RPMI7951 (cell line): ENCODE measurements at regions not wholly inside any gene's neighbourhood (a gene's known extent, or its start where the extent isn't known, plus 50 kb on each side); places are given as distances from the start of the nearest gene placed in this dataset.
"Not testable (repeated sequence)": the region's sequence is repeated elsewhere in the genome, so short reads cannot be mapped to it uniquely, and the experiment has no call there.

Experiments
- DNase-seq: peaks from one replicate; pipeline ENCODE4 v3.0.0-alpha.2; 2012; ENCODE audit warnings: low read depth

GRCh38 chr6:51224580-51225240 lies 406.0 kb downstream of the TFAP2B start:
- not testable (repeated sequence) for DNase-seq

DNA sequence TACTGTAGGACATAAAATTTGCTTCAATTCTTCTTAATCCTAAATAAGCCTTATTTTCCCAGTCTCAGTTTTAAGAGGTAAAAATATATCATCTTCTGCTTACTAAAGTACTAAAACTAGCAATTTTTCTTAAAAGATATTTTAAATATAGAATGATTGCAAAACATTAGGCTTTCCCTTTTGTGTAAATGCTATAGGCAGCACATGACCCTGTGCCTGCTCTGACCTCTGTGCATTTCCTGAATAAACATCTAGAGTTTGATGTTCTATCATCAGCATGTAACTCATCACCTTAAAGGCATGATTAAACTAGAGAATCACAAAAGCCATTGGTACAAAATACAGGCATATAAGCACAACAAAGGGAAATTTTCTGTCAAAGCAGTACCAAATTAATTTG lies 422.7 kb downstream of the TFAP2B start:
- no peak for DNase-seq

GRCh38 chr6:51249798-51250197 lies 431.1 kb downstream of the TFAP2B start:
- DNase-seq = no peak

GRCh38 chr6:51250317-51250716 lies 431.6 kb downstream of the TFAP2B start:
- no peak for DNase-seq

DNA sequence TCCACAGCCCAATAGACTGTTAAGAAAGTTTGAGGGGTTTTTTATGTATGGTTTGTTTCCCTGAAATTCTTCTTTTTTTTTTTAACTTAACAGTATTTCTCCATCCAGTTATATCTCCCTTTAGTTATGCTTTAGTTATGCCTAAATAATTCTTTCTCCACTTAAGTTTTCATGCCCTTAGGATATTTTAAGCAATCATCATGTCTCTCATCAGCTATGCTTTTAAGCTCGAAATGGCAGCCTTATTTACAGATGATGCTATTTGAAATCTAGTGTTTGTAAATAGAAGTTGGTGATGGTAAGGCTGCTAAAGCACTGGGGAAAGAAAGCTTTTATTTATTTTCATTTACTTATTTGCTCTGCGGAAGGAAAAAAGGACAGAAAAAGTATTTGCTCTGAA lies 439.3 kb downstream of the TFAP2B start:
- DNase-seq = no peak

DNA sequence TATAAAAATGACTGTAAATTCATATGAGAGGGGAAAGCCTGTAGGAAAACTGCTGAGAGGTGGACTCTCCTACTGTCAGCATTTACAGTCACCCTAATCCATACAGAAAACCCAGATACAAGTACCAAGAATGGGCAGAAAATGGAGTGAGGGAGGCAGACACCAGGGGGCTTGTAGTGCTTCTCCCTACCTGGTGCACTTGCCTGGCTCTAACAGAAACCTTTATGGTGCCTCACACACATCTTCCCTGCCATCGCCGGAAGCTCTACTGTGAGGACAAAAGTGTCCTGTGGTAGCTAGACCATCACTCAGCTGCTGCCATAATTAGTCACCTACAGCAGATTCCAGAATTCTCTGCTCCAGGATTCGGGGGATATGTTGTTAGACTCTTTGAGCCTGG lies 441.3 kb downstream of the TFAP2B start:
- DNase-seq = no peak

DNA sequence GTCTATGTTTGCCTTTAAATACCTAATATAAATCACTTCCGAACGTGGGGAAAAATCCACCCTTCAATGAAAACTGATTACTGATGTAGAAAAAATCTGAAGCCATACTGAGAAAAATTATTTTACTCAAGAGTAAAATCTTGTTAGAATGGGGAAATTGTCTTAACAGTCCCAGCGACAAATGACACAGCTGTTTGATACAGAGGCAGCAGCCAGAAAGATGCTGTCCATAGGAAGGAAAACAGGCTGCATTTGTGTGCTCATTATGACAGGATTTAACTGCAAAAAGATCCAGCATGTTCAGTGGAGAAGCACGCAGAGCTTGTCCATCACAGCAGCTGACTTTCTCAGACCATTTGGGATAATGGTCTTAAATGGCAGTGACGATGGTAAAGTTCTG lies 443.0 kb downstream of the TFAP2B start:
- no peak for DNase-seq

- DNase-seq = no peak
These were observed 446.8 kb downstream of the TFAP2B start for GRCh38 chr6:51265426-51265825.

DNA sequence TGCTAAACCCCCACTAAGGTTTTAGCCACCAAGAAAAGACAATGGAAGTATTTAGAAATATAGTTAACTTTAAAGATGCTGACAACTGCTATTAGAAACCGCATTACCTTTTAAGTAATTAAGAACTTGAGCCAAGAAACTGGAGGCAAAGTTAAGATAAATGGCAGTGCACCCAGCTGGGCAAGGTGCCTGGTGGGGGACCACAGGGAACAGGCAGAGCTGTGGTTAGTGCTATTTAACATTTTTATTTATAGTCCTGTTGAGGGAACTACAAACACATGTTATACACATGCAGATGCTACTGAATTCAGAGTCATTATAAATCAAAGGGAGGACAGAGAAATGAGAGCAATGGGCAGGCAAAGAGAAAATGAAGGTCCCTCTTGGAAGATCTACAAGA lies 447.9 kb downstream of the TFAP2B start:
- no peak for DNase-seq

GRCh38 chr6:51268666-51269065 lies 450.0 kb downstream of the TFAP2B start:
- DNase-seq = no peak

- no peak for DNase-seq
These were observed 451.2 kb downstream of the TFAP2B start for GRCh38 chr6:51269876-51270275.

DNA sequence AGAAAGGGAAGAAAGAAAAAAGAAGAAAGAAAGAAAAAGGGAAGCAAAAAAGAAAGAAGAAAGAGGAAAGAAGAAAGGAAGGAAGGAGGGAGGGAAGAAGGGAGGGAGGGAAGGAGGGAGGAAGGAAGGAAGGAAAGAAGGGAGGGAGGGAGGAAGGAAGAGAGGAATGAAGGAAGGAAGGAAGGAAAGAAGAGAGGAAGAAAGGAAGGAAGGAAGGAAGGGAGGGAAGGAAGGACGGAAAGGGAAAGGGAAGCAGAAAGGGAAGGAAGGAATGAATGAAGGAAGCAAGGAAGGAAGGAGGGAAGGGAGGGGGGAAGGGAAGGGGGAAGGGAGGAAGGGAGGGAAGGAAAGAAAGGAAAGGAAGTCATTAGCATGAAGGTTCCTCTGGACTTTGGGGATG lies 452.9 kb downstream of the TFAP2B start:
- DNase-seq = no peak

DNA sequence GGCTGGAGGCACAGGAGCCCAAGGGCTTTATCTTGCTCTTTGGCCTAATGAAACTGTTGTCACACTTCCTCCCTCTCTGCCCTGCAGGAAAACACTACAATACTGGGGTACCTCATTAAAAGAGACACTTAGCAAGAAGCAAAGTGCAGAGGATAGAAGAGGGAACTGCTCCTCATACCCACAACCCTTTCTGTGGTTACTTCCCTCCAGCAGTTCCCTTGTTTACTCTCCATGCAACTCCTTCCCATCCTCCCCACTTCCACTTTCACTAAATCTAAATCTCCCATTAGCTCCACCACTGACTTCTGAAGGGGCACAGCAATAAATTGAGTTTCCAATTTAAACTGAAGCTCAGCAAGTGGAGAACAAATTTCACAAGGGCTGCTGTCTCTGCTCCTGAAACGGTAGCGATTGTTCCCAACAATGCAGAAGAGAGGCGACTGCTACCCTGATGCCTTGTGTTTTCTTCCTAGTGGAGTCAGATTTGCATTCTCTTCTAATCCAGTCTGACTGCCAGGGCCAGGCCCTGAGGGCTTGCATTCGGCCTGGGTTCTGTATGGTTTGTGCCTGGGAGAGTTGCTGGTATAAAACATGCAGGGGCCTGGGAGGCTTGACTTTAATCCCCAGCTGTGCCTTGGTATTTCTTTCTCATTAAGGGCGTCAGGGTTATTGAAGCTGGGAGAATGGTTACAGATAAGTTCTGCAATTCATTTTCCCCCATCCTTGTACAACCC lies 454.7 kb downstream of the TFAP2B start:
- no peak for DNase-seq

DNA sequence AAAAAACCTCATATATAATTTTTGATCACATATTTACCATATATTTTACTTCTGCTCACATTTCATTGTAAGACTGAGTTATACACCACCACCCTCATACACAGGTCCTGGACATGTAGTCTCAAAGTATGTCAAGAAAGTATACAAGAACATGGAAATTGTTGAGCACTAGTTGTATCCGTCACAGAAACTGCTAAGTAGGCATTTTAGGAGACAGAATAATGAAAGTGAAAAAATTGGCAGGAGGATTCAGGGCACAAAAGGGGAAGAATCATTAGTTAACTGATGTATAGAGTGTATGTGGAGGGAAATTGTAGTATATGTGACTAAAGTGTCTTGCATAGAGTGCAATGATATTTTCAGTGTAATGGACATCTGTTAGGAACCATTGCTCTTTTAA lies 458.8 kb downstream of the TFAP2B start:
- no peak for DNase-seq

DNA sequence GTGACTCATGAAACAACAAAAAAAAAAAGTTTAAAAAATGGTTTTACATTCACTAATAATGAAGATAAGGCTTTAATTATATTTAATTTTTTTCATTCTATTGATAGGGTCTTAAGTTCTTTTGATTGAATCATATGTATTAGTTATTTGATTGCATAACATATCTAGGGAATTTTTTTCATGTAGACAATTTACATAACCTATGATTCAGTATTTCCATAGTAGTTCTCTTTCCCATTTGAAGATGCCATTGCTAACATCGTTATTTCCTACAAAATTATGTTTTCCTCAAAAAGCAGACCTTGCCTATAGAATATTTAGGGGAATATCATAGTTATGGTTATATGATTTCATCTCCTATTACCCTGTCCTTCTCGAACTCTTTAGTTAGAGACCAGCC lies 463.4 kb downstream of the TFAP2B start:
- DNase-seq = no peak

DNA sequence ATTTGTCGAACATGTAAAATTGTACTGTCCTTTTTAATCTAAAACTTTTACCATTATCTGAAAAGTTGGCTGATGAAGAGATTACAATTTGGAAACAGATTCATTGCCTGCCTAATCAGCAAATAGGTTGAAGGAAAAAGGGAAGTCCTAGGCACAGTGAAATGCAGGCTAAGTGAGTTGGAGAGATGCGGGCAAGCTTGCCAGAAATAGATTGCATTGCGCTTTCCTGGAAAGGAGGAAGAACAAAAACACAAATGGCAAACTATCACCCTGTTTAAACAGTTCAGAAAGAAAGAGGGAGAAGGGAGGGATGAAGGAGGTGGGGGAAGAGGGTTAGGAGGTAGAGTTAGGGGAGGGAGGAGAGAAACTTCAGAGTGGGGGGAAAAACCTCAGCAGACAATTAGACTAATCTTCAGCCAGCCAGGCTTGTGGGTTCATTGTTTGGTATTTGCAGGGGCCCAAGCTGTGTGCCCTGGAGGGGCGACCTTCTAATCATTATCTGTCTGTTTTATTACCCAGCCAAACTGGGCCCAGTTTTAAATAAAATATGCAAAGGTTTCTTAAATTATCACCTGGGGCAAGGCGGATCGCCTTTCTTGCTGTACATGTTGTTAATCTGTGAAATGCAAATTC lies 465.2 kb downstream of the TFAP2B start:
- DNase-seq = no peak

DNA sequence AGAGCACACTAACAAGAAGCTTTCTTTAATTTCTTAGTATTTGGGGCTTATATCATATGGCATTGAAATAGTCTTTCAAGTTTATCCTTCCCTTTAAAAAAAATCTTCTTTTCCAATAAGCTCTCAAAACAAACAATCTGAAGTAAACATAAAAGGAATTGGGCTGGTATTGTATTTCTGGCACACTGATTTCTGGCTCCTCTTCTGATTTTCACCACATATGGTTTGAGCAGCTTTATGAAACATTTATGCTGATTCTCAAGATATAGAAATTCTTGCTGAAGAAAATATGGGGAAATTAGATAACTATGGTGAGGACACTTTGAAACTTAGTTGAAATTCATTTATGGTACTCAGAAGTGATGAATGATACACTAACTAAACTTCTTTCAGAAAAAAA lies 467.2 kb downstream of the TFAP2B start:
- DNase-seq = no peak

GRCh38 chr6:51289041-51289440 lies 470.4 kb downstream of the TFAP2B start:
- DNase-seq = no peak

GRCh38 chr6:51292659-51293058 lies 474.0 kb downstream of the TFAP2B start:
- no peak for DNase-seq

DNA sequence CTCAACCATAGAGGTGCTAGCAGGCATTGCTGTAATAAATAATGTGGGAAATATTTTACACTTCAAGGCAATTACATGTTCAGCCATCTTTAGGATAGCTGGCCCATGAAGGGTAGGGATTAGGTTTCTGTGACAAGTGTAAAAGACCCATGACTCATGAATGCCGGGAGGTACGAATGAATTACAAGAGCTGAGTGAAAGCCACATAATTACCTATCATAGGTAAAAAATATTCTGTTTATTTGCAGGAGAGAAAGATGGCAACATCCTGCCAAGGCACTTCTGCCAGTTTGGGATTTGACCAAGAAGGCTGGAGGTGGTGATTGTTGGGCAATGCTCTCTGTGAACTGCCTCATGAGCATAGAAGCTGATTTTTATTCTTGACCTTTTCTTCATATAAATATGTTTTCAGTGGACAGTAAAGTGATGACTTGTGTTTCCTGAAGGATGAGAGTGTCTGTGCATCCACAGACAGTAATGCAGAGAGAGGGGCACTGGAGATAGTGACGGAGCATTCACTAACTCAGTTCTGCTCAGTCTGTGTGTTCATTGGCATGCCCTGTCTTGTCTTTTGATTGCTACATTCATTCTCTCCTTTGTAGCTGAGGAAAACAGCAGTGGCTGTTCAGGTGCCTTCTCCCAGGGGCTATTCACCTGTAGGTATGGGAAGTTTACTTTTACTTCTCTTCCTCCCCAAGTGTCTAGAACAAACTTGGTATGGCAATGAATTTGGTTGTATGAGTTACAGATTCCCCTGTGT lies 481.1 kb downstream of the TFAP2B start:
- DNase-seq = no peak

DNA sequence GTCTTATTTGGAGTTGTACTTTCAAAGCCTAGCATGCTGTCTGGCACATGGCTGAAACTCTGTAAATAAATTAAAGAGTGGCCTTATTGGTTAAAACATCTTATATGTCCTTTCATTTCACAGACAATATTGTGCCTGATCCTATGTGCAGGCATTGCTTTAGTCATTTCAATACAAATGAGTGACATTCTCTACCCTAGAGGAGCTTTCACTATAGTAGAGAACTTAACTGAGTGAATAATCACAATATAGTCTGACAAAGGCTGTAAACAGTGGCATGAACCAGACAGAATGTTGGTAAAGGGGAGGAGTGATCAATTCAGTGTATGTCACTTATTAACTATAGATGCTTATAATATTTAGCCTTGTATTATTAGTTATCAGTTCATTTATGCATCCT lies 481.8 kb downstream of the TFAP2B start:
- DNase-seq = no peak

GRCh38 chr6:51301962-51302361 lies 483.3 kb downstream of the TFAP2B start:
- no peak for DNase-seq

GRCh38 chr6:51302431-51302830 lies 483.8 kb downstream of the TFAP2B start:
- DNase-seq = no peak
